Occipital lobe (tissue), 1 donor: ENCODE measurements at regions not wholly inside any gene's neighbourhood (a gene's known extent, or its start where the extent isn't known, plus 50 kb on each side); places are given as distances from the start of the nearest gene placed in this dataset.

Experiments
- DNase-seq: peaks from one replicate; lab custom pipeline; 2025; lab: John Stamatoyannopoulos, UW

DNA sequence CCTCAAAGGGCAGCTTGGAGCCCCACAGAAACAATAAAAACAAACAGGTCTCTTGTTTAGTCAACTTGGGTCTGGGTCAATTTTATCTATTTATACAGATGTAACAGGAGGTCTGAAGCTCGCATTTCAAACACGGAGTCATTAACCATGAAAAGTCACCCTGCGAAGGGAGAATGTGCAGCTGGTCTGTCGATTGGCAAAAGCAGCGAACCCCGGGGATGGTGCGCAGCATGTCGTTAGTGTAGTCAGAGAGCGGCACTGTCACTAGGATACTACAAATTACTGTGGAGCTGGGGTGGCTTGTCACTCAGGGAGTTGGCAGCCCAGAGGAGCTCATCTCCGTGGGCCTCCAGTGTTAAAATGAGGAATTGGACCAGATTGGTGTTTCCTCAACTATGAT lies 190.4 kb upstream of the ARG1 start:
- no peak for DNase-seq

DNA sequence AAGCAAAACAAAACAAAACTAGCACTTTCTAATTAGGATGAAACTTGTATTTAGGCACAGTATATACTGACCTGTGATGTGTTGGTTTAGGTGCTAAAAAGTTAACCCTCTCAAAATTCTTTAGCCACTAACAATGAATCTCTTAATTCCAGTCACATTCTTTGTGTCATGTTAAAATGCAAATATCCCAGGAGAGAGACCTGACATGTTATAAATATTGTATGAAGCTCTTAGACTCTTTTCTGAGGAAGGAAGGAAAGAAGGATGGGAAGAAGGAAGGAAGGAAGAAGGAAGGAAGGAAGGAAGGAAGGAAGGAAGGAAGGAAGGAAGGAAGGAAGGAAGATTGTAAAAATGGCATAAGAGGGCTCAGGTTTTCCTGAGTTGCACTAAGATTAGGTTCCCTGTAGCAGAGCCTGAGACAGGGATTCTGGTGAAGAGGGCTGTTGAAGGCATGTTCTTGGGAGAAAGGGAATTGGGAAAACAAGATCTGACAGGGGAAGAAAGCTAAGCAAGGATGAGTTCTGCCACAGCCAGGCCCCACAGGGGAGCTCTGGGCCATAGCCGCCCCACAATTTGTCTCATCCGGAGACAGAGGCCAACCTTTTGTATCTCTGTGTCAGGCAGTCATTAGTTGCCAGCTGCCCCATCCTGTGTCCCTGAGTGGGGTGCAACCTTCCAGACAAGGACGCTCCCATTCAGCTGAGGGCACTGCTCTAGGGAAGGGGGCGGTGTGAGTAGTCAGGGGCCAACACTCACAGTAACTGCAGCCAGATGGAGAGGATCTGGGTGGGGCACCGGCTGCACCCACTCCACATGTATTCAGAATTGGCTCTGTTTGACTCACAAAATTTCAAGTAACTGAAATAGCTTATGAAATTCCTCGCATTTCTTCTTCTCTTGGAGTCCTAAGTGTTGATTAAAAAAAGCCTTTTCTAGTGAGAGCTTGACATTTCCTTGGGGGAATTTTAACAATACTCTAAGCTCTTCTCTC lies 189.3 kb upstream of the ARG1 start:
- DNase-seq: no peak

DNA sequence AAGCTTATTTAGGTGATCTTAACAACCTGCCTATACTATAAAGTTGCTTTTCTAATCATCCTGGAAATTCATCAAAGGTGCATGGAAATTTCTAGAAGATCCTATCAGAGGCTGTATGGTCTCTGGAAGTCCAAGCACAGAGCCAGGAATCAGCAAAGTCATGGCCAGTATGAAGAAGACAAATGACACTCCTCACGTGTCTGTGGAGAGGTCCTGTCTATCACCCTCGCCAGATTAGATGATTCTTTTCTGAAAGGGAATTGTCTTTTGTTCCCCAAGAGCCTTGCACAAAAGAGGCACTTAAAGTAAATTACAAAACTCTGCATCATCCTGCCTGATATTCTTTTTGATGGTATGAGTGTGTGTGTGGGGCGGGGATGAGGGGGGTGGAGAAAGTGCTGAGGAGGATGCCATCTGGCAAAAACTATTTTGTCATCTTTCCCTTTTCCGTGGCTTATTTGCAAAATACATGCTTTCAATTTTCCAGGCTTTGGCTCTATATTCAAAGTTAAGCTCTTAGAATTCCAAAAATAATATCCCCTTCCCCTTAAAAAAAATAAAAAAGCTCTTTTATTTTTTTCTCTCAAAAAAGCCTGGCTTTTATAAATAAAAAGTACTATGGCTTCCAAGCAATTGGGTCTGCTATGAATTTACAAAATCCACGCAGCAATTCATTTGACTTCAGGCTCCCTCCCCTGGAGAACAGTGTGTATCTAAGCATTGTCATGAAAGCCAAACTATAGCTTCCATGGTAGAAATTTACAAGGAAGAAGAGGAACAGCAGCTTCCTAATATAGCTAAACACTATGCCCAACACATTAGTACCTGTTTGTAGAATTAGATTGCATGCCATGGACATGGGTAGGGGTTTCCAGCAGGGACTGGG lies 185.2 kb upstream of the ARG1 start:
- DNase-seq: peak; percentile 17

- no peak for DNase-seq
Measured at GRCh38 chr6:131390322-131390721, 182.7 kb upstream of the ARG1 start.

DNA sequence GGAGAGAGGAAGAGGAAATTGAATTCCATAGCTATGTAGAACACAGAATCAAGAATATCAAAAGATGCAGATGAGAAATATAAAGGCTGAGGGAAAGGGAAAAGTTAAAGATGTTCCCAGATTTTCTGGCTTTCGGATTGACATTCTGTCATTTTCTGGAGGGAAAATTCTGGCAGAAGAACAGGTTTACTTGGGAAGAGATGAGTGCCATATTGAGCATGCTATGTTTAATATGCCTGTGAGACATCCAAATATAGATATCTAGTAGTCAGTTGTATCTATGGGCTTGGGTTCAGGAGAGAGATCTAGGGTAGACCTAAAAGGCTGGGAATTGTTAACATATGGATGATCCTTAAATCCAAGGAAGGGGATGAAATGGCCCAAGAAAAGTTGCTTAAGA lies 181.9 kb upstream of the ARG1 start:
- no peak for DNase-seq

DNA sequence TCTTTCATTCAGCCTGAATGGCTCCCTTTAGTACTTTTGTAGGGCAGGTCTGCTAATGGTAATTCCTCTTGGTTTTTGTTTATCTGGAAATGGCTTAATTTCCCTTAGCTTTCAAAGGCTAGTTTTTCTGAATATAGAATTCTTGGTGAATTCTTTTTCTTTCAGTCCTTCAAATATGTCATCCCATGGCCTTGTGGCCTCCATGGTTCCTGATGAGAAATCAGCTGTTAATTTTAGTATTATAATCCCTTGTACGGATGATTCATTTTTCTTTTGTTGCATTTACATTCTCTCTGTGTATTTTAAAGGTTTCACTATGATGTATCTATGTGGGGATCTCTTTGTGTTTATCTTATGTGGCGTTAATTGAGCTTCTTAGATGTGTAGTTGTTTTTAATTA lies 179.6 kb upstream of the ARG1 start:
- DNase-seq: no peak

GRCh38 chr6:131394768-131395432 lies 178.1 kb upstream of the ARG1 start:
- DNase-seq: no peak

- DNase-seq: no peak
Measured at GRCh38 chr6:131398176-131398575, 174.8 kb upstream of the ARG1 start.

GRCh38 chr6:131399433-131399832 lies 173.6 kb upstream of the ARG1 start:
- no peak for DNase-seq

DNA sequence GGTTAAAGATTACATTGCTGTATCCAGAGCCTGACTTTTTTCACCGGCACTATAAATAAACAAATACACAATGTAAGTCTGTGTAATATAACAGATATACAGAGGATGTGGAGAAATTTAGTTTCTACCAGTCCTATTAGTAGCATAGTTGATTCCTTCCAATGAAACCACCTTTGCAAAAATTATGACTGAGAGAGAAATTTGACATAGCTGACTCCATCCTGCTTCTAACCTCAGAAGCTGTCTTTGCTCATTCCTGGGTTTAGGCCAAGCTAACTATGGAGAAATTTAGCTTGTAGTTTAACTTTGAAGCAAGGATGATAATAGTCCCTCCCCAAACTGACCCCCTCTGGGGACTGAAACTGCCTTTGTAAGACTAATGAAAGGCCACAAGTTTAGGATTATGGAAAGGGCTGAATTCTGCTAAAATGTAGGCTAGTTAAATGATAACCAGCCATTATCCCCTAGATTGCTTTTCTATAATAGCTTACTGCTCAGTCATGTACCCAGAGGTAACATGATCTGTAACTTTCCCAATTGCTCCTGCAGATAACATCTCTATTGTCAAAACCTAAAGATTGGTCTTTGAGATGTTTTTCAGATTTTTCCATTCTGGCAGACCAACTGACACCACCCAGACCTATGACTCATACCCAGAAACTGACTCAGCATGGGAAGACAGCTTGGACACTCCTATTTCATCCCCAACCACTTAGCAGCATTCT lies 172.8 kb upstream of the ARG1 start:
- no peak for DNase-seq

- DNase-seq: no peak
Measured at GRCh38 chr6:131400779-131401496, 172.1 kb upstream of the ARG1 start.

- no peak for DNase-seq
Measured at GRCh38 chr6:131408811-131409210, 164.2 kb upstream of the ARG1 start.

DNA sequence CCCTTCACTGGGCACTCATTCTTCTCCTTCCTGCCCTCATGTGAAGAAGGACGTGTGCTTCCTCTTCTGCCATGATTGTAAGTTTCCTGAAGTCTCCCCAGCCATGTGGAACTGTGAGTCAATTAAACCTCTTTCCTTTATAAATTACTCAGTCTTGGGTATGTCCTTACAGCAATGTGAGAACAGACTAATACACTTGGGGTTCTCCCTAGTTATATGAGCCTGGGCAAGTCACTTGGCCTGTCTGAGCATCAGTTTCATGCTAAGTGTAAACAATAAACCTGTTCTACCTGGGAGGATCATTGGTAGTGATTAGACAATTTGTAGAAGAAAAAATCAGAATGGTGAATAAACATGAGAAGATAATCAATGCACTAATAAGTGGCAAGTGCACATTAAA lies 162.2 kb upstream of the ARG1 start:
- no peak for DNase-seq

- DNase-seq: no peak
Measured at GRCh38 chr6:131412960-131413830, 159.8 kb upstream of the ARG1 start.

DNA sequence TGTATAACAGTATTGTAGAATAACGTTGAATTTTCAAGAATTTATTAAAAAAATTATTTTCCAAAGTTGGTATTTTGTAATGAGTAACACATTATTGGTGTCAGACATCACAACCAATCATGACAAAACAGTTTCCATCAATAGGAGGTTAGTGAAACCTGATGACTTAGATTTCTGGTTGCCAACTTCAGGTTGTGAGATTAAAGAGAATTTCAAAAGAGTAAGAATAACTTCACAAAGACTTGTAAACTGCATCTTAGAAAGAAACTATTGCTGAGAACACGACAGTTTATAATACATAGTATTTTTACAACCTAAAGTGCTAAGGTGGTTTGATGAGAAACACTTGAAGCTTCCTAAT lies 159.2 kb upstream of the ARG1 start:
- DNase-seq: no peak

DNA sequence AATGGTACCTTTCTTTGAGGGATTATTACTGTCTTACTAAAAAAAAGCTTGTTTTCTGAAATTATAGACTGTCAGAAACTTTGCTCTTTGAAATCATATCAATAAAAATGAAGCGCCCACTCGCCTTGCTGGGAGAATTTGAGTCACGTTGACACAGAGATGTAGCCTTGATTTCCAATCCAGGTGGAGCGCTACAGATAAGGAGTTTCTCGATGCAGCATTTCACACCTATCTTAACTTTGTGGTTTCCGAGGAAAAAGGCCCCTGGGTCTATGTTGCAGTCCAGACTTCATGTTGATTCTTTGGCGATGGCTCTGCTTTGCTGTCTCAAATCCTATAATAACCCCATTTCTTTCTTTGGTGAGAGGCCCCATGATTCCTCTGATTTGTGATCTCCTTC lies 158.1 kb upstream of the ARG1 start:
- DNase-seq: no peak

- no peak for DNase-seq
Measured at GRCh38 chr6:131418441-131418840, 154.6 kb upstream of the ARG1 start.

- DNase-seq: no peak
Measured at GRCh38 chr6:131419702-131420101, 153.3 kb upstream of the ARG1 start.

DNA sequence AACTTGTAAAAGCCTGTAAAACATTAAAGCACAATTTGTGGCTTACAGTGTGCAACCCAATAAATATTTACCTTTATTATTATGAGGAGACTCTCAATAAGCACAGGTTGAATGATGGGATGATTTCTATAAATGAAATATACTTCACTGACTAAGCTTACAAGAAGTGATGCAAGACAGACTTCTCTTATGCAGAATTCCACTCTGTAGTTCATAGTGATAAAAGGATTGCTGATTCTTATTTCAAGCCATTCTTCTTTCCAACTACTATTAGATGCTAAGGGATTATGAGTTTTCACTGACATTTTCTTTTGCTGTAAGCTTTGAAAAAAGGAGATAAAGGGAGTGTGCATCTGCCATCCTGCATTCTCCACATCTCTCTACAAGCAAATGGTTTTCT lies 149.0 kb upstream of the ARG1 start:
- DNase-seq: no peak

- DNase-seq: no peak
Measured at GRCh38 chr6:131424475-131424874, 148.6 kb upstream of the ARG1 start.
